Lung (tissue), 11 donors: ENCODE measurements at regions not wholly inside any gene's neighbourhood (a gene's known extent, or its start where the extent isn't known, plus 50 kb on each side); places are given as distances from the start of the nearest gene placed in this dataset.

Source experiments
- ATAC-seq: fragments of 200-7000 bp; cut with Tn5 transposase; one replicate; pipeline ENCODE4 v1.9.1; 2020; ENCODE audit warnings: moderate number of reproducible peaks; ENCODE audit not compliant: insufficient read depth, low FRiP score
- DNase-seq, 3 donors: peaks; one replicate each; pipeline ENCODE4 v3.0.0-alpha.2; 2013 to 2017
- H3K27ac ChIP-seq, 2 donors: one replicate each; pipeline ENCODE4 v1.5.1; 2013; ENCODE audit warnings: mild to moderate bottlenecking in 2 of 2, moderate library complexity in 2 of 2, control low read depth in 1 of 2, inconsistent platforms in 1 of 2, low read depth in 1 of 2, low read length in 1 of 2
- H3K27me3 ChIP-seq, 3 donors: one replicate each; pipeline ENCODE4 v1.5.1; 2013; ENCODE audit warnings: low read length in 2 of 3; ENCODE audit not compliant: control insufficient read depth in 3 of 3, insufficient read depth in 3 of 3
- H3K36me3 ChIP-seq, 4 donors: one replicate each; pipeline ENCODE4 v1.5.1; 2013; ENCODE audit warnings: low read length in 4 of 4, mild to moderate bottlenecking in 1 of 4, moderate library complexity in 1 of 4; ENCODE audit not compliant: control insufficient read depth in 4 of 4, insufficient read depth in 4 of 4
- H3K4me1 ChIP-seq, 5 donors: one replicate each; pipeline ENCODE4 v1.5.1; 2013; ENCODE audit warnings: low read length in 5 of 5, mild to moderate bottlenecking in 2 of 5, moderate library complexity in 1 of 5; ENCODE audit not compliant: control insufficient read depth in 5 of 5, insufficient read depth in 5 of 5
- H3K4me3 ChIP-seq: one replicate; pipeline ENCODE4 v1.5.1; 2013; ENCODE audit warnings: mild to moderate bottlenecking, control low read depth, moderate library complexity
- H3K9ac ChIP-seq, 2 donors: one replicate each; pipeline ENCODE4 v1.5.1; 2013; ENCODE audit warnings: low read length in 2 of 2, control low read depth in 1 of 2; ENCODE audit not compliant: insufficient read depth in 1 of 2
- H3K9me3 ChIP-seq, 4 donors: one replicate each; pipeline ENCODE4 v1.5.1; 2013; ENCODE audit warnings: low read length in 3 of 4, mild to moderate bottlenecking in 1 of 4, moderate library complexity in 1 of 4; ENCODE audit not compliant: control insufficient read depth in 4 of 4, insufficient read depth in 3 of 4
- WGBS, 2 donors: extraction: QIAGEN DNeasy Blood & Tissue Kit; methylation state at CpG; one replicate each; pipeline ENCODE4 v1.1.7; 2013; 5-methylcytosine and 5-hydroxymethylcytosine counted together
- TF ChIP-seq, protein P1 (sequence below): IDR thresholded peaks from 2 replicates; pipeline ENCODE4 v1.5.1; 2012; ENCODE audit warnings: mild to moderate bottlenecking; ENCODE audit errors: control extremely low read depth, extremely low read depth
- donor health status: control.
- donor health status: control.
- donor health status: Bipolar disorder and iron deficiency.
- donor health status: healthy.
- donor health status: DM: yes; HTN: yes; CAD: no.

- TF ChIP-seq, protein P1, sequence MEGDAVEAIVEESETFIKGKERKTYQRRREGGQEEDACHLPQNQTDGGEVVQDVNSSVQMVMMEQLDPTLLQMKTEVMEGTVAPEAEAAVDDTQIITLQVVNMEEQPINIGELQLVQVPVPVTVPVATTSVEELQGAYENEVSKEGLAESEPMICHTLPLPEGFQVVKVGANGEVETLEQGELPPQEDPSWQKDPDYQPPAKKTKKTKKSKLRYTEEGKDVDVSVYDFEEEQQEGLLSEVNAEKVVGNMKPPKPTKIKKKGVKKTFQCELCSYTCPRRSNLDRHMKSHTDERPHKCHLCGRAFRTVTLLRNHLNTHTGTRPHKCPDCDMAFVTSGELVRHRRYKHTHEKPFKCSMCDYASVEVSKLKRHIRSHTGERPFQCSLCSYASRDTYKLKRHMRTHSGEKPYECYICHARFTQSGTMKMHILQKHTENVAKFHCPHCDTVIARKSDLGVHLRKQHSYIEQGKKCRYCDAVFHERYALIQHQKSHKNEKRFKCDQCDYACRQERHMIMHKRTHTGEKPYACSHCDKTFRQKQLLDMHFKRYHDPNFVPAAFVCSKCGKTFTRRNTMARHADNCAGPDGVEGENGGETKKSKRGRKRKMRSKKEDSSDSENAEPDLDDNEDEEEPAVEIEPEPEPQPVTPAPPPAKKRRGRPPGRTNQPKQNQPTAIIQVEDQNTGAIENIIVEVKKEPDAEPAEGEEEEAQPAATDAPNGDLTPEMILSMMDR = no peak
These were observed 257.2 kb downstream of the KIF4B start for GRCh38 chr5:155270725-155271124.

DNA sequence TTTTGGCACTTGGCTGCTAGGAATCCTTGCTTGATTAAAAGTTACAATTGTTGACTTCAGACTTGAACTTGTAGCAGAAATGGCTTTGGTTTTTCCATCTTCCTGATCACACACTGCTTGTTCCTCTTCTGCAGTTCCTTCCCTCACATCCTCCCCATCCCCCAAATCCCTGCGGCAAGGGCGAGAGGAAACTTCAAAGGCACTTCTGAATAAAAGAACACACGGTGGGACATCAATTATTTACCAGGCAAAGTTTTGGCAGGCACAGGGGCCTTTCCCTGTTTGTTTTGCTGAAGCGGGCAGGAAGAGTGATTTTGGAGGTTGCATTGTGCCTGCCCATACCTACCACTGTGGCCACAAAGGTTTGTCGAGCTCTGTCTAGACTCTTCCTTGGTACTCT is 260.9 kb downstream of the KIF4B start:
- Histone ChIP-seq H3K27me3 (no peaks in the 10 kb centered on the region), H3K36me3 (no peaks in the 10 kb centered on the region), H3K4me1 (no peaks in the 10 kb centered on the region), H3K27ac (no peak overlapping the region), H3K9ac (no peak overlapping the region), H3K9me3 (no peaks in the 10 kb centered on the region), H3K4me3 (no peak overlapping the region)
- DNase-seq (peak in 1 of 3 donors; percentile 14), ATAC-seq (no peak)
- WGBS, 2 donors = 10 to 11% methylated on average over 5 of the region's 5 CpGs
- TF ChIP-seq, protein P1 = no peak

More at GRCh38 chr5:155270725-155271124, 257.2 kb downstream of the KIF4B start:
- no peak overlapping the region for H3K27ac ChIP-seq
- H3K9ac ChIP-seq = no peak overlapping the region
- 43 to 50% methylated on average over 3 of the region's 3 CpGs for WGBS, 2 donors
- no peaks in the 10 kb centered on the region for H3K36me3 ChIP-seq
- no peak for ATAC-seq
- no peaks in the 10 kb centered on the region for H3K27me3 ChIP-seq
- H3K4me1 ChIP-seq = no peaks in the 10 kb centered on the region
- H3K9me3 ChIP-seq = no peaks in the 10 kb centered on the region
- H3K4me3 ChIP-seq = no peak overlapping the region
- DNase-seq = no peak

DNA sequence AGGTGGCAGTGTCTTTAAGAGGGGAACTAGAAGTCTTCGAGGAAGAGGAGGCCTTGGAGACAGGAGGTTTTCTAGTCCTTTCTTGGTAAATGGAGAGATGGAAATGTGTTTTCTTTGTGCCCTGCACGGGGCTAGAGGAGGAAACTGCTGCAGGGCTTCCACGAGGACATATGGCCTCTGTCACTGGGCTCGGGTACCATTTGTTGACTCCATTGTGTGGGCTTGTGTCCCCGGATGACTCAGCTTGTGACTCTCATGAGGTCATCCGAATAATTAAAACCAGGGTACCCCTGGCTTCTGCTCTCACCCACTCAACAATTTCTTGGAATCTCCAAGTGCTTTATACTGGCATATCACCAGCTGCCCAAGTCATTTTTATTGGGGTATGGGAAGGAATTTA is 261.7 kb downstream of the KIF4B start:
- Histone ChIP-seq H3K27ac (no peak overlapping the region), H3K9ac (no peak overlapping the region), H3K36me3 (no peaks in the 10 kb centered on the region), H3K27me3 (no peaks in the 10 kb centered on the region), H3K4me1 (no peaks in the 10 kb centered on the region), H3K9me3 (no peaks in the 10 kb centered on the region), H3K4me3 (no peak overlapping the region)
- no peak for ATAC-seq
- WGBS, 2 donors = 78 to 80% methylated on average over 6 of the region's 6 CpGs
- no peak for DNase-seq
- TF ChIP-seq, protein P1 = no peak

DNA sequence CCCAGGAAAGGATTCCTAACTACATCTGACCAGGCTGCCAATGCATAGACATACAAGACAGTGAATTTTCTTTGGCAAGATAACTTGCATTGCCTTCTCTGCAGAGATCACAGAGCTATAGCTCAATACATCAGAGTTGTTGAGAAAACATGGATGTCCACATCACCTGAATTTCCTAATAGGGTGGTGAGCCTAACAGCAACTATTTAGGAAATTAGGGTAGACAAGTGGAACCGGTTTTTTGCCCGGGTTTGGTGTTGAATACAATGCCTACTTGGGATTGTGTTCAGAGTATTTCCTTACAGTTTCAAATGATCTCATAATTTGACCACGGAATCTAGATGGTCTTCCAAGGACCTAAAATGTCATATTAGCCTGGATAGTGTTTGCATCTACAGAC is 262.7 kb downstream of the KIF4B start:
- Histone ChIP-seq H3K9me3 (no peaks in the 10 kb centered on the region), H3K27me3 (no peaks in the 10 kb centered on the region), H3K4me3 (no peak overlapping the region), H3K9ac (no peak overlapping the region), H3K36me3 (no peaks in the 10 kb centered on the region), H3K4me1 (no peaks in the 10 kb centered on the region), H3K27ac (no peak overlapping the region)
- DNase-seq (no peak), ATAC-seq (no peak)
- 66 to 81% methylated on average over 3 of the region's 3 CpGs for WGBS, 2 donors
- TF ChIP-seq, protein P1 = no peak
